GM12892 (cell line): ENCODE measurements at regions not wholly inside any gene's neighbourhood (a gene's known extent, or its start where the extent isn't known, plus 50 kb on each side); places are given as distances from the start of the nearest gene placed in this dataset.

Source experiments
- POLR2A ChIP-seq: IDR thresholded peaks from 2 replicates; pipeline ENCODE4 v1.6.1; 2011; ENCODE audit warnings: low read depth, low read length, control low read depth
- POLR2AphosphoS5 ChIP-seq: IDR thresholded peaks from 2 replicates; pipeline ENCODE4 v1.6.1; 2011; ENCODE audit warnings: low read depth, low read length, control low read depth

- no peak for TF ChIP-seq POLR2AphosphoS5
- no peak for TF ChIP-seq POLR2A
These were observed 94.0 kb upstream of the KAZN start for GRCh38 chr1:14504517-14504916.
